A549 (cell line): ENCODE measurements at regions not wholly inside any gene's neighbourhood (a gene's known extent, or its start where the extent isn't known, plus 50 kb on each side); places are given as distances from the start of the nearest gene placed in this dataset.

Experiments
- ATAC-seq, 2 experiments: fragments of 200-7000 bp in 1 of 2; fragments of >200 bp in 1 of 2; cut with Nextera tagmentation in 1 of 2; cut with Tn5 transposase in 1 of 2; 3 replicates each; pipeline versions ENCODE4 v1.8.0 to v1.9.1; 2018 to 2020; ENCODE audit warnings: mild to moderate bottlenecking in 1 of 2, moderate library complexity in 1 of 2
- CTCF ChIA-PET: fragments of 300-600 bp; sonication (Branson Sonifier 250); formaldehyde crosslinking; extraction: SDS; loops from one replicate; lab custom pipeline; 2021; ENCODE audit warnings: antibody characterized with exemption, inconsistent platforms; lab: Yijun Ruan, JAX
- POLR2A ChIA-PET: fragments of 350-600 bp; formaldehyde crosslinking; extraction: SDS; loops from one replicate; lab custom pipeline; 2021; ENCODE audit warnings: antibody characterized with exemption, inconsistent platforms; lab: Yijun Ruan, JAX
- DNase-seq, 2 experiments: peaks; one replicate each; pipeline versions ENCODE4 v3.0.0 to v3.0.0-alpha.2; 2011 to 2016; ENCODE audit warnings: low read depth in 1 of 2, low spot score in 1 of 2
- FAIRE-seq: peaks from 2 replicates; lab custom pipeline; 2011; peaks lifted over from hg19 to GRCh38; lab: Jason Lieb, UNC
- H3K27ac ChIP-seq, 2 experiments: fragments of >200 bp; sonication (Bioruptor Twin); formaldehyde crosslinking; 3 replicates each; pipeline ENCODE4 v1.5.1; 2016 to 2017
- H3K4me1 ChIP-seq: fragments of >200 bp; sonication (Bioruptor Twin); formaldehyde crosslinking; 3 replicates; pipeline ENCODE4 v1.6.1; 2016
- H3K4me2 ChIP-seq: fragments of >200 bp; sonication (Bioruptor Twin); formaldehyde crosslinking; 3 replicates; pipeline ENCODE4 v1.6.1; 2016
- H3K4me3 ChIP-seq: fragments of >200 bp; sonication (Bioruptor Twin); formaldehyde crosslinking; 3 replicates; pipeline ENCODE4 v1.5.1; 2016
- H3K9me3 ChIP-seq: fragments of >200 bp; sonication (Bioruptor Twin); formaldehyde crosslinking; 3 replicates; pipeline ENCODE4 v1.6.1; 2016
- BCL3 ChIP-seq: fragments of >200 bp; sonication (Bioruptor Twin); formaldehyde crosslinking; IDR thresholded peaks from 3 replicates; pipeline ENCODE4 v1.6.1; 2016
- BHLHE40 ChIP-seq: IDR thresholded peaks from 2 replicates; pipeline ENCODE4 v1.6.1; 2012; ENCODE audit warnings: low read depth, low read length, inconsistent platforms
- CEBPB ChIP-seq, 2 experiments: fragments of >200 bp in 1 of 2; sonication (Bioruptor Twin) in 1 of 2; formaldehyde crosslinking in 1 of 2; IDR thresholded peaks; 2 replicates each; pipeline ENCODE4 v1.6.1; 2012 to 2016
- CHD4 ChIP-seq: fragments of 200-600 bp; sonication (generic); IDR thresholded peaks from 2 replicates; pipeline ENCODE4 v1.6.1; 2016; ENCODE audit warnings: antibody characterized with exemption, mild to moderate bottlenecking, borderline replicate concordance
- CTCF ChIP-seq: fragments of >200 bp; sonication (Bioruptor Twin); formaldehyde crosslinking; IDR thresholded peaks from 3 replicates; pipeline ENCODE4 v1.5.1; 2016
- EHMT2 ChIP-seq: fragments of 200-600 bp; sonication (generic); IDR thresholded peaks from 2 replicates; pipeline ENCODE4 v1.6.1; 2016; ENCODE audit warnings: antibody characterized with exemption, low read depth, mild to moderate bottlenecking, moderate library complexity
- EP300 ChIP-seq, 2 experiments: fragments of >200 bp; sonication (Bioruptor Twin); formaldehyde crosslinking; IDR thresholded peaks; 2 replicates in 1 of 2; 3 replicates in 1 of 2; pipeline ENCODE4 v1.6.1; 2016 to 2017
- HOXB13 ChIP-seq: fragments of 250-450 bp; sonication (Bioruptor Pico); IDR thresholded peaks from 2 replicates; pipeline ENCODE4 v1.5.0; 2020; ENCODE audit warnings: low read depth, mild to moderate bottlenecking, moderate library complexity
- HOXB5 ChIP-seq: fragments of 250-450 bp; sonication (Bioruptor Pico); IDR thresholded peaks from 2 replicates; pipeline ENCODE4 v1.5.0; 2020; ENCODE audit warnings: mild to moderate bottlenecking, moderate library complexity
- JUN ChIP-seq, 2 experiments: fragments of >200 bp; sonication (Bioruptor Twin); formaldehyde crosslinking; IDR thresholded peaks; 2 replicates in 1 of 2; 3 replicates in 1 of 2; pipeline ENCODE4 v1.6.1; 2016 to 2017
- JUNB ChIP-seq: fragments of >200 bp; sonication (Bioruptor Twin); formaldehyde crosslinking; IDR thresholded peaks from 2 replicates; pipeline ENCODE4 v1.6.1; 2016
- KDM1A ChIP-seq: fragments of 200-600 bp; sonication (generic); IDR thresholded peaks from 2 replicates; pipeline ENCODE4 v1.6.1; 2016; ENCODE audit warnings: low read depth, mild to moderate bottlenecking
- MAZ ChIP-seq: fragments of 150-350 bp; IDR thresholded peaks from 2 replicates; pipeline ENCODE4 v1.6.1; 2014; ENCODE audit warnings: antibody characterized with exemption, low read depth, low read length, borderline replicate concordance
- PBX3 ChIP-seq: IDR thresholded peaks from 2 replicates; pipeline ENCODE4 v1.6.1; 2012
- PHF8 ChIP-seq: fragments of 200-600 bp; sonication (generic); IDR thresholded peaks from 2 replicates; pipeline ENCODE4 v1.6.1; 2016; ENCODE audit warnings: low read depth, mild to moderate bottlenecking, antibody characterized with exemption, moderate library complexity, borderline replicate concordance
- RARB ChIP-seq: fragments of 250-450 bp; sonication (Bioruptor Pico); IDR thresholded peaks from 2 replicates; pipeline ENCODE4 v1.8.0; 2021; ENCODE audit warnings: mild to moderate bottlenecking, moderate library complexity
- REST ChIP-seq: fragments of 200-600 bp; sonication (generic); IDR thresholded peaks from 2 replicates; pipeline ENCODE4 v1.6.1; 2016; ENCODE audit warnings: antibody characterized with exemption, mild to moderate bottlenecking, moderate library complexity
- RNF2 ChIP-seq: fragments of 200-600 bp; sonication (generic); IDR thresholded peaks from 2 replicates; pipeline ENCODE4 v1.6.1; 2016; ENCODE audit warnings: low read depth, mild to moderate bottlenecking, antibody characterized with exemption, moderate library complexity, borderline replicate concordance
- TFCP2L1 ChIP-seq: fragments of 250-450 bp; sonication (Bioruptor Pico); IDR thresholded peaks from 2 replicates; pipeline ENCODE4 v1.5.0; 2021; ENCODE audit warnings: mild to moderate bottlenecking
- WGBS: methylation state at CpG from one replicate; pipeline ENCODE4 v1.1.6; 2017; ENCODE audit errors: missing lambda C conversion rate; 5-methylcytosine and 5-hydroxymethylcytosine counted together

- ChIA-PET POLR2A (no interaction called here), CTCF (no interaction called here)
- DNase-seq (no peak), ATAC-seq (no peak), FAIRE-seq (no peak)
- Histone ChIP-seq H3K4me1 (no peaks in the 10 kb centered on the region), H3K4me2 (no peak overlapping the region), H3K4me3 (no peak overlapping the region), H3K27ac (no peak overlapping the region), H3K9me3 (no peaks in the 10 kb centered on the region)
- WGBS: 0% methylated on average over 1 of the region's 1 CpG
- TF ChIP-seq JUNB (no peak), RNF2 (no peak), REST (no peak), RARB (CRISPR knock-in tag) (no peak)
Measured at GRCh38 chr16:6111390-6111789, 1013.8 kb upstream of the EEF2KMT start.

- DNase-seq (no peak), ATAC-seq (no peak), FAIRE-seq (no peak)
- ChIA-PET POLR2A (no interaction called here), CTCF (no interaction called here)
- Histone ChIP-seq H3K9me3 (no peaks in the 10 kb centered on the region), H3K4me3 (no peak overlapping the region), H3K4me1 (no peaks in the 10 kb centered on the region), H3K27ac (no peak overlapping the region), H3K4me2 (no peak overlapping the region)
- 4% methylated on average over 3 of the region's 3 CpGs for WGBS
- no peak for TF ChIP-seq MAZ
- TF ChIP-seq EHMT2: no peak
- no peak for TF ChIP-seq PHF8
- no peak for TF ChIP-seq CEBPB (IDR thresholded peaks at IDR 0.05)
- TF ChIP-seq TFCP2L1 (CRISPR knock-in tag): no peak
- TF ChIP-seq CHD4: no peak
- TF ChIP-seq JUN (IDR thresholded peaks at IDR 0.05): no peak
- no peak for TF ChIP-seq KDM1A
- no peak for TF ChIP-seq HOXB13 (CRISPR knock-in tag)
- no peak for TF ChIP-seq RARB (CRISPR knock-in tag)
- no peak for TF ChIP-seq BHLHE40
- no peak for TF ChIP-seq PBX3
- TF ChIP-seq EP300 (IDR thresholded peaks at IDR 0.05): no peak
- TF ChIP-seq JUNB: no peak
- TF ChIP-seq CTCF: no peak
Measured at GRCh38 chr16:6110346-6110745, 1012.8 kb upstream of the EEF2KMT start.

GRCh38 chr16:6106061-6106460 is 1008.5 kb upstream of the EEF2KMT start:
- Histone ChIP-seq H3K4me3 (no peak overlapping the region), H3K27ac (no peak overlapping the region), H3K9me3 (no peaks in the 10 kb centered on the region), H3K4me1 (no peaks in the 10 kb centered on the region), H3K4me2 (no peak overlapping the region)
- WGBS: 0% methylated on average over 2 of the region's 2 CpGs
- CTCF ChIA-PET: no interaction called here
- POLR2A ChIA-PET: no interaction called here
- DNase-seq (no peak), FAIRE-seq (no peak), ATAC-seq (no peak)
- TF ChIP-seq BCL3 (no peak), HOXB5 (CRISPR knock-in tag) (no peak)
